ENCODE measurements at regions not wholly inside any gene's neighbourhood (a gene's known extent, or its start where the extent isn't known, plus 50 kb on each side); places are given as distances from the start of the nearest gene placed in this dataset.

DNA sequence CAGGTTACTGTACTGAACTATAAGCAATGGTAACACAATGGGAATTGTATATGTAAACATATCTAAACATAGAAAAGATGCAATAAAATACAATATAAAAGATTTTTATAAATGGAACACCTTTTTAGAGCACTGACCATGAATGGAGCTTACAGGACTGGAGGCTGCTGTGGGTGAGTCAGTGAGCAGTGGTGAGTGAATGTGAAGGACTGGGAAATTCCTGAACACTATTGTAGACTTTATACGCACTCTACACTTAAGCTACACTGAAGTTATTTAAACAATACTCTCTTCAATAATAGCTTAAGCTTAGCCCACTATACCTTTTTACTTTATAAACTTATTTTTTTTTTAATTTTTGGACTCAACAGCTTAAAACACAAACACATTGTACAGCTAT, 313.5 kb downstream of the KCNC2 start:
- H3K9me3 Mint-ChIP-seq, result no peaks in the 10 kb centered on the region
- H3K27ac Mint-ChIP-seq, result no peak overlapping the region

DNA sequence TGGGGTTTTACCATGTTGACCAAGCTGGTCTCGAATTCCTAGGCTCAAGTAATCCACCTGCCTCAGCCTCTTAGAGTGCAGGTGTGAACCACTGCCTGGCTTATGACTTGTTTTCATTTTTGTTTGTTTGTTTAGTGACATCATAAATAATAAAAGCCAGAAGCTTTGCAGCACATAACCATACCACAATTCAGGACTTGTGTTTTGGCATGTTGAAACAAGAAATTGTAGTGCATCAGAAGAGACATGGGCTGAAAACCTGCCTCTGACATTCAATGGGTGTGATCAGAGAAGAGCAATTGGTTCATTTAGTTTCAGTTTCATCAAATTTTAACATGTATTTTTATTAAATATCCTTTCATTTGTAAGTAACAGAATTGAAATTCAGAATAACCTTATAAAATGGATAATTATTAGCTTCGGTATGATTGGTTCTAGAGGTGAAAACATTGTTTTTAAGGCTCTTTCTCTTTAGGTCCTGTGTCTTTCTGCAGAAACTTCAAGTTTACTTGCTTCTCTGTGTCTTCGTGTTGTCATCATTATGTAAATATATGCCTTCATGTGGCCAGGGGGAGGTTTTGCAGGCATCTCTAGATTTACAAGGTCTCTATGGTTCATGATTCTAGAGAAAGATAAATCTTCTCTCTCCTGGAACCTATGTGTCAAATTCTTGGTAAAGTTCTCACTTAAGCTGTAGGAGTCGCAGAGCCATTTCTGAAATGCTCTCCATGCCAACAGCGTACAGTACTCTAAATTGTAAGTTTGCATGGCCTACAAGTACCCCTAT, 312.0 kb downstream of the KCNC2 start:
- Mint-ChIP-seq H3K36me3 (no peaks in the 10 kb centered on the region), H3K4me3 (no peak overlapping the region), H3K9me3 (no peaks in the 10 kb centered on the region), H3K27ac (no peak overlapping the region), H3K4me1 (peaks cover under 1% of the 10 kb centered on the region), H3K27me3 (ENCODE audit: low read depth) (no peaks in the 10 kb centered on the region)
- no peak for DNase-seq (ENCODE audit: low spot score in 2 of 2, unreplicated experiment in 2 of 2)
- TF ChIP-seq, protein P1, sequence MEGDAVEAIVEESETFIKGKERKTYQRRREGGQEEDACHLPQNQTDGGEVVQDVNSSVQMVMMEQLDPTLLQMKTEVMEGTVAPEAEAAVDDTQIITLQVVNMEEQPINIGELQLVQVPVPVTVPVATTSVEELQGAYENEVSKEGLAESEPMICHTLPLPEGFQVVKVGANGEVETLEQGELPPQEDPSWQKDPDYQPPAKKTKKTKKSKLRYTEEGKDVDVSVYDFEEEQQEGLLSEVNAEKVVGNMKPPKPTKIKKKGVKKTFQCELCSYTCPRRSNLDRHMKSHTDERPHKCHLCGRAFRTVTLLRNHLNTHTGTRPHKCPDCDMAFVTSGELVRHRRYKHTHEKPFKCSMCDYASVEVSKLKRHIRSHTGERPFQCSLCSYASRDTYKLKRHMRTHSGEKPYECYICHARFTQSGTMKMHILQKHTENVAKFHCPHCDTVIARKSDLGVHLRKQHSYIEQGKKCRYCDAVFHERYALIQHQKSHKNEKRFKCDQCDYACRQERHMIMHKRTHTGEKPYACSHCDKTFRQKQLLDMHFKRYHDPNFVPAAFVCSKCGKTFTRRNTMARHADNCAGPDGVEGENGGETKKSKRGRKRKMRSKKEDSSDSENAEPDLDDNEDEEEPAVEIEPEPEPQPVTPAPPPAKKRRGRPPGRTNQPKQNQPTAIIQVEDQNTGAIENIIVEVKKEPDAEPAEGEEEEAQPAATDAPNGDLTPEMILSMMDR (IDR thresholded peaks at IDR 0.05; ENCODE audit: unreplicated experiment), result no peak

More for the DNA sequence above, 313.5 kb downstream of the KCNC2 start:
- Mint-ChIP-seq H3K36me3 (no peaks in the 10 kb centered on the region), H3K27me3 (ENCODE audit: low read depth) (no peaks in the 10 kb centered on the region), H3K4me3 (no peak overlapping the region), H3K4me1 (peaks cover 15% of the 10 kb centered on the region)
- no peak for DNase-seq (ENCODE audit: low spot score in 2 of 2, unreplicated experiment in 2 of 2)
- TF ChIP-seq, protein P1 (IDR thresholded peaks at IDR 0.05; ENCODE audit: unreplicated experiment), result no peak

DNA sequence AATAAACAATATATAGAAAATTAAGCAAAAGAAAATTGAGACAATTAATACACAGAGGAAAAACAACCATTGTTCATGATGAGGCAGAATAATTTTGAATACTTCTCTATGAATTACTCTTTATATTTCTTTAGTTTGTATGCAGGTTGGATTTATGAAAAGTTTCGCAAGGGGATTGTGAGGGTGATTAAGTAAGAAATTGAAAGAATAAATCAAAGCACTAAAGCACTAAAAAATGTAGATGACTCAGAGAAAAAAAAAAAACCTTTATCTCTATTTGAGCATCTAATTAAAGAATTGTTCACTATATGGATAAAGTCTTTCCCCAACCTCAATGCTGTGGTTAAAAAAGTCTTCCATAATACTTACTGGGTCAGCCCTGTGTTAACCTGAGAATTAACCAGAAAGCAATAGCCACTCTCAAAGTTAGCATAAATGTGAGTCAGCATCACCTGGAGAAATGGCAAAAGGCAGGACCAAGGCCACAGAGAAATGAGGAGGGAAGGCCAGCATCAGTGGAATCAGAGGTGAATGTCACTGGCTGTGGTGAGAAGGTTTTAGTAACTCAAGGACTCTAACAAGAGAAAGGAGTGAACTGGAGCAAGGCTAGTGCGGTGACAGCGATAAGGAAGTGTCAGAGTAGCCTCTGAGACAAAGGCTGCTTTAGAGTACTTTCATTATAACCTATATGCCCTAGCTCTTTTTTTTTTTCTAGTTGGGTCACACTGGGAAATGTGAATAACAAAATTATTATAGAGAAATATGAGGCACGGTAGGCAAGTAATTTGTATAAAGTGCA, 310.4 kb downstream of the KCNC2 start:
- no peaks in the 10 kb centered on the region for H3K9me3 Mint-ChIP-seq
- no peak overlapping the region for H3K4me3 Mint-ChIP-seq
- TF ChIP-seq, protein P1 (IDR thresholded peaks at IDR 0.05; ENCODE audit: unreplicated experiment), result no peak
- H3K27ac Mint-ChIP-seq, result no peak overlapping the region
- no peak for DNase-seq (ENCODE audit: low spot score in 2 of 2, unreplicated experiment in 2 of 2)
- no peaks in the 10 kb centered on the region for H3K27me3 Mint-ChIP-seq (ENCODE audit: low read depth)
- H3K4me1 Mint-ChIP-seq, result no peaks in the 10 kb centered on the region
- H3K36me3 Mint-ChIP-seq, result no peaks in the 10 kb centered on the region

DNA sequence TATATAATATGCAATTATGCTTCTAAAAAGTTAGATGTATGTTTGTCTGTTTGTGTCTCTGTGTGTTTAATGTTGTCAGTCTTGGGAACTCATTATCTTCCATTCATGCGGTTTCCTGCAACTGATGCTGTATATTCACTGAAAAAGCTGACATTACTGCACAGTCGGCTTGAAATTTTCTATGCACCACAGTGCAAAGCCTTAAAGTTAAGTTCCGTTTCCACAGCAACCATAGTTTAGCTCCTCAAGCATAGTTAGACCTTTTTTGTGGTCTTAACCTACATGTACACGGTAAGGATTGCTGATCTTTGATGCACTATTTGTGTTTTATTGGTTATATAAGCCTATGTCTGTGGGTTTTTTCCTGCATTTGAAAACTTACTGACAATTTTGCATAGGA, 309.4 kb downstream of the KCNC2 start:
- TF ChIP-seq, protein P1 (IDR thresholded peaks at IDR 0.05; ENCODE audit: unreplicated experiment), result no peak
- no peaks in the 10 kb centered on the region for H3K4me1 Mint-ChIP-seq
- H3K36me3 Mint-ChIP-seq, result no peaks in the 10 kb centered on the region
- no peaks in the 10 kb centered on the region for H3K9me3 Mint-ChIP-seq
- no peak overlapping the region for H3K27ac Mint-ChIP-seq
- no peak overlapping the region for H3K4me3 Mint-ChIP-seq
- H3K27me3 Mint-ChIP-seq (ENCODE audit: low read depth), result no peaks in the 10 kb centered on the region
- no peak for DNase-seq (ENCODE audit: low spot score in 2 of 2, unreplicated experiment in 2 of 2)

DNA sequence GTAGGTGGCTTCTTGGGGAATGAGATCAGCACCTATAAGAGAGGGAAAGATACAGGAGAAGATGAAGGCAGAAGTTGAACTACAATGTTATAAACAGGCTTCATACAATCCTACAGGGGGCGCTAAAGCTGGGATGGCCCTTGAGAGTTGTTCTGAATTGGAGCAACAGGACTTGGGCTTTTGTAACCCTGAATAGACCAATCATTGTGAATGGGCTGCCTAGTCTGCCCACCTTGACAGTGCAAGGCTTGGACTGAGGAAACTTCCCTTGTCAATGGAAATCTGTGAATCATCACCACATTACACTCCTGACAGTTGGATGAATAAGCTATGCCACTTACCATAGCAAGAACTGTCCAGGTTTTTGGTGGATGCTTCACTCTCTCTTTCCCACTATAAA, 306.1 kb downstream of the KCNC2 start:
- Mint-ChIP-seq H3K9me3 (no peaks in the 10 kb centered on the region), H3K27me3 (ENCODE audit: low read depth) (no peaks in the 10 kb centered on the region), H3K4me3 (no peak overlapping the region), H3K4me1 (no peaks in the 10 kb centered on the region), H3K27ac (no peak overlapping the region), H3K36me3 (no peaks in the 10 kb centered on the region)
- TF ChIP-seq, protein P1 (IDR thresholded peaks at IDR 0.05; ENCODE audit: unreplicated experiment), result no peak
- no peak for DNase-seq (ENCODE audit: low spot score in 2 of 2, unreplicated experiment in 2 of 2)
